Ovary (tissue), 7 donors: ENCODE measurements at regions not wholly inside any gene's neighbourhood (a gene's known extent, or its start where the extent isn't known, plus 50 kb on each side); places are given as distances from the start of the nearest gene placed in this dataset.
"Not testable (repeated sequence)": the region's sequence is repeated elsewhere in the genome, so short reads cannot be mapped to it uniquely, and the experiment has no call there.

Experiments used
- DNase-seq, 5 donors: peaks; one replicate each; pipeline ENCODE4 v3.0.0-alpha.2; 2019 to 2020
- H3K27ac ChIP-seq, 2 donors: fragments of 200-600 bp; one replicate each; pipeline versions ENCODE4 v1.5.1 to v1.8.0; 2019 to 2022
- H3K27me3 ChIP-seq: fragments of 200-600 bp; one replicate; pipeline ENCODE4 v1.8.0; 2022
- H3K36me3 ChIP-seq: fragments of 200-600 bp; sonication (generic); one replicate; pipeline ENCODE4 v1.5.1; 2019
- H3K4me1 ChIP-seq: one replicate; pipeline ENCODE4 v1.8.1; 2013; ENCODE audit warnings: mild to moderate bottlenecking, moderate library complexity; ENCODE audit not compliant: insufficient read depth
- H3K4me3 ChIP-seq: fragments of 200-600 bp; sonication (generic); one replicate; pipeline ENCODE4 v1.5.1; 2017
- H3K9me3 ChIP-seq, 2 donors: fragments of 200-600 bp in 1 of 2; sonication (generic) in 1 of 2; one replicate each; pipeline versions ENCODE4 v1.5.1 to v1.8.1; 2013 to 2019; ENCODE audit warnings: mild to moderate bottlenecking in 1 of 2, moderate library complexity in 1 of 2
- WGBS, 3 donors: extraction: QIAGEN DNeasy Blood & Tissue Kit in 1 of 3; methylation state at CpG; one replicate each; pipeline versions ENCODE4 v1.1.5 to v1.1.7; 2013 to 2017; 5-methylcytosine and 5-hydroxymethylcytosine counted together
- intact Hi-C, 4 donors: fragments of 100-400 bp; cut with DNase I; formaldehyde crosslinking; loops; one replicate each; pipeline versions ENCODE4 v1.11.0 to v1.15.1; 2022 to 2023
- donor health status: DM: no; HTN: no; CAD: no; lungs with moderate emphysema.
- donor health status: DM: no; HTN: no; CAD: no.
- donor health status: Bipolar disorder and iron deficiency.
- donor health status: DM: no; HTN: no; CAD: no.
- donor health status: DM: yes; HTN: yes; CAD: no.

GRCh38 chr2:111290370-111290769 is 169.7 kb downstream of the BCL2L11 start:
- H3K9me3 ChIP-seq, intact Hi-C loops, H3K27ac ChIP-seq, H3K4me1 ChIP-seq, DNase-seq, H3K4me3 ChIP-seq, H3K27me3 ChIP-seq, H3K36me3 ChIP-seq: not testable (repeated sequence)
- WGBS, 3 donors, result 91 to 97% (median 92%) methylated on average over 10 of the region's 11 CpGs

DNA sequence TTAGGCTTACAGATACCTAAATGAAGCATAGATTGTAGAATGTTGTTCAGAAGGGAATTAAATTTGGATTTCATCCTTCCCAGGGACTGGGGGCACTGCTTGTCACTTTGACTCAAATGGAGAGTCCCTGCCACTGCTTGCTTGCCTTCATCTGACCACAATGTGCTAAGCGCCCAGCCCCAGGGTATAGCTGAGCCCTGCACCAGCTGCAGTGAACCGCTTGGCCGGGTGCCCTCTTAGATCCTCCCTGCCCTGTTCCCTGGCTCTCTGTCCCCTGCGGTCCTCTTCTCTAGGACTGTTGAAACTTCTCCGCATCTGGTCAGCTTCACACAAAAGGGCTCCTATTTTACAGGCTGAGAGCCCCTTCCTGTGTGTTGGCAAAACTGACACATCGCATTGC is 170.9 kb downstream of the BCL2L11 start:
- 81 to 97% (median 88%) methylated on average over 5 to 6 of the region's 6 CpGs for WGBS, 3 donors
- H3K4me3 ChIP-seq, DNase-seq, intact Hi-C loops, H3K27me3 ChIP-seq, H3K36me3 ChIP-seq, H3K27ac ChIP-seq, H3K4me1 ChIP-seq, H3K9me3 ChIP-seq: not testable (repeated sequence)

DNA sequence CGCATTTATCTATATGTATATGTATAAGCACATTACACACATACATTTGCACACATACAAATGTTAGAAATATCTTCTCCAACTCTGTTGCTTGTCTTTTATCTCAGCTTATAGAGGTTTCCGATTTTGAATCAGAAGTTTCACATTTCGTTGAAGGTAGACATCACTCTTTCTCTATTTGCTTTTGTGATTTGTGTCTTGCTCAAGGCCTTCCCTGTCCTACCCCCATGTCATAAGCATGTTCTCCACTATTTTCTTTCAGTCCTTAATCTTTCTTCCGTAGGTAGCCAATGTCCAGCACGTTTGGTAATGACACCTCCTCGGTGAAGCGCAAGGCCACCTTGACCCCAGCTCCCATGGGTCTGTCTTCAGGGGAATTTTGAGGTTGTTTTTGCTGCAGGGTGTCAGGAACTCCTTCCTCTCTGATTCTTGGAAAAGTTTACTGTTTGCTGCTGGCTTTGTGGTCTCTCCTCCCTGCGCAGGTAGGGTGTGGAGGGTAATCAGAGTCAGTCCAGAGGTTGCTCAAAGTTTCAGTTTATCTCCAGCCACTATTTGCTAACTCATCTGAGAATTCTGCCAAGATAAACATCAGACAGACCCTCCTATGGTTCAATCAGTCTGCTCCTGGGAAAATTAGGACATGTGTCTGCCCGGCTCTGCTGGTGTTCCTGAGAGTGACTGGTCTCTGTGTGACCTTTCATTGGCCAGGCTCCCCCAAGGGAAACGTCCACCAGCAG is 171.7 kb downstream of the BCL2L11 start:
- intact Hi-C loops, result not testable (repeated sequence)

DNA sequence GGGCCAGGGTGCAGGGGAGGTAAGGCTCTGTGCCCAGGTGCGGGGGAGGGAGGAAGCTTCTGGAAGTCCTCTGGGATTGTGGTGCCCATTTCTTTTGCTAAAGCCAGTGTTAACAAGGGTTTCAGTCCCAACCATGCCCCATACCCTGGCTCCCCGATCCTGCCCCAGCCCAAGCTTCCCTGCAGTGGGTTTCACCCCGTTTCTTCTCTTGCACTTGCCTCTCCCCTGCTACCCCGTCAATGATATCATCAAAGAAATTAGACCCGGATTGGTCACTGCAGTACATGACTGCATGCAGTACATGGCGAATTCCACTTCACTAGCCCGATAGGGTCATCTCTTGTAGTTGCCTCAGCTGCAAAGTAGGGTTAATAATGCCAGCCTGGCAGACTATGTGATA is 174.0 kb downstream of the BCL2L11 start:
- H3K9me3 ChIP-seq, intact Hi-C loops, H3K4me1 ChIP-seq, H3K36me3 ChIP-seq, H3K27ac ChIP-seq, H3K4me3 ChIP-seq, DNase-seq, H3K27me3 ChIP-seq: not testable (repeated sequence)
- 85% methylated on average over 4 of the region's 7 CpGs; no CpG with 5 or more reads in 2 of the 3 donors for WGBS, 3 donors

More for the DNA sequence above, 171.7 kb downstream of the BCL2L11 start:
- WGBS, 3 donors, result 79 to 88% (median 83%) methylated on average over 7 to 8 of the region's 10 CpGs
- not testable (repeated sequence) for H3K4me3 ChIP-seq, H3K27me3 ChIP-seq, DNase-seq, H3K36me3 ChIP-seq, H3K27ac ChIP-seq, H3K9me3 ChIP-seq, H3K4me1 ChIP-seq

GRCh38 chr2:111296122-111296804 is 175.5 kb downstream of the BCL2L11 start:
- intact Hi-C loops, H3K27me3 ChIP-seq, H3K4me1 ChIP-seq, H3K36me3 ChIP-seq, H3K27ac ChIP-seq, H3K9me3 ChIP-seq, H3K4me3 ChIP-seq, DNase-seq: not testable (repeated sequence)
- WGBS, 3 donors, result 73 to 83% (median 76%) methylated on average over 5 to 6 of the region's 6 CpGs

- intact Hi-C loops, DNase-seq, H3K4me1 ChIP-seq, H3K9me3 ChIP-seq, H3K27me3 ChIP-seq, H3K4me3 ChIP-seq, H3K27ac ChIP-seq, H3K36me3 ChIP-seq: not testable (repeated sequence)
Observed at GRCh38 chr2:111297128-111297527, 176.4 kb downstream of the BCL2L11 start.

- H3K4me1 ChIP-seq, intact Hi-C loops, H3K27ac ChIP-seq, H3K27me3 ChIP-seq, H3K36me3 ChIP-seq, DNase-seq, H3K9me3 ChIP-seq, H3K4me3 ChIP-seq: not testable (repeated sequence)
- WGBS, 3 donors, result 90 to 94% (median 94%) methylated on average over 1 to 3 of the region's 3 CpGs
Observed at GRCh38 chr2:111298927-111299326, 178.2 kb downstream of the BCL2L11 start.

DNA sequence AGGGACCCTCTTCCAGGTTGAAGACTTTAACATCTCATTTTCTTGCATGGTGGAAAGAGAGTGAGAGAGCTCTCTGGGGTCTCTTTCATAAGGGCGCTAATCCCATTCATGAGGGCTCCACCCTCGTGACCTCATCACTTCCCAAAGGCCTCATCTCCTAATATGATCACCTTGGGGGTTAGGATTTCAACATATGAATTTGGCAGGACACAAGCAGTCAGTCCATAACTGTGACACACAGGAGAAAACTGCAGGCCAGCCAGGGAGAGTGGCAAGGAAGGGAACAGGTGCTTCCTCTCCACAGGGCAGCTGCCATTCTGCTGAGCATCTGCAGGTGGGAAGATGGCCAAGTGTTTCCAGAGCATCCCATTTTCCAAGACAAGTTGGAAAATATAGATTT is 178.9 kb downstream of the BCL2L11 start:
- H3K4me3 ChIP-seq, H3K9me3 ChIP-seq, intact Hi-C loops, H3K27me3 ChIP-seq, H3K36me3 ChIP-seq, H3K27ac ChIP-seq, H3K4me1 ChIP-seq, DNase-seq: not testable (repeated sequence)
- WGBS, 3 donors, result 94 to 96% (median 96%) methylated on average over 2 of the region's 2 CpGs

DNA sequence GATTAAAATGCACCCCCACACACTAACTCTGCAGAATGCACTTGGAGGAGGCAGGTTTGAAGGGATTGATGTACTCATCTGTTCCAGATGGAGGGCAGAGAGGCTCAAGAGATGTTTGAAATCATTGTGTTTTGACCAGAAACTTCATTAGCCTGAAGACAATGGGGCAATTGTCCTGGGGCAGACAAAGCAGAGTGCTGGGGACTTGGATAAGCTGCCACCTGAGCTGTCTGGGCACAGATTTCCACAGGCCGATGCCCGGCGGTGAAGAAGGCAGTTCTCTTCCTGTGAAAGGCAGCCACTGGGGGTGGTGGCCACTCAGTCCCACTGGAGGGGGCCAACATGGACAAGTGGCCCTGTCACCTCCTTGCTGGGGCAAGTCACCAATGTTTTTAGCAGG is 181.0 kb downstream of the BCL2L11 start:
- H3K36me3 ChIP-seq, H3K9me3 ChIP-seq, DNase-seq, H3K27me3 ChIP-seq, H3K27ac ChIP-seq, intact Hi-C loops, H3K4me3 ChIP-seq, H3K4me1 ChIP-seq: not testable (repeated sequence)
- no CpG with 5 or more reads among the region's 3 CpGs for WGBS, 3 donors

GRCh38 chr2:111302397-111303218 is 181.9 kb downstream of the BCL2L11 start:
- H3K27me3 ChIP-seq, H3K4me3 ChIP-seq, H3K27ac ChIP-seq, DNase-seq, H3K36me3 ChIP-seq, H3K9me3 ChIP-seq, intact Hi-C loops, H3K4me1 ChIP-seq: not testable (repeated sequence)
- WGBS, 3 donors, result 74 to 85% (median 74%) methylated on average over 5 to 6 of the region's 7 CpGs

GRCh38 chr2:111307302-111307701 is 186.6 kb downstream of the BCL2L11 start:
- H3K27me3 ChIP-seq, intact Hi-C loops: not testable (repeated sequence)
- 97 to 100% (median 98%) methylated on average over 3 of the region's 3 CpGs for WGBS, 3 donors

More at GRCh38 chr2:111307302-111307701, 186.6 kb downstream of the BCL2L11 start:
- H3K9me3 ChIP-seq, H3K4me3 ChIP-seq, H3K27ac ChIP-seq, H3K4me1 ChIP-seq, H3K36me3 ChIP-seq, DNase-seq: not testable (repeated sequence)
